ENCODE measurements at regions not wholly inside any gene's neighbourhood (a gene's known extent, or its start where the extent isn't known, plus 50 kb on each side); places are given as distances from the start of the nearest gene placed in this dataset.

GRCh38 chr3:95511828-95512227 is 1302.6 kb upstream of the EPHA6 start:
- TF ChIP-seq SMAD3 (CRISPR knock-in tag; conservative IDR thresholded peaks at IDR 0.05) (no peak), ZNF354B (CRISPR knock-in tag; IDR thresholded peaks at IDR 0.05) (no peak), BHLHE40 (IDR thresholded peaks at IDR 0.05; ENCODE audit: low read length) (no peak), CTCF (IDR thresholded peaks at IDR 0.05 in 2 of 3, conservative IDR thresholded peaks at IDR 0.05 in 1 of 3; ENCODE audit: insufficient read depth in 2 of 3, low read depth in 1 of 3, low read length in 3 of 3) (no peak), MTA2 (IDR thresholded peaks at IDR 0.05; ENCODE audit: low read depth) (no peak), ZNF184 (CRISPR knock-in tag; IDR thresholded peaks at IDR 0.05) (no peak)

Measured in K562 (cell line).